H9 (cell line): ENCODE measurements at regions not wholly inside any gene's neighbourhood (a gene's known extent, or its start where the extent isn't known, plus 50 kb on each side); places are given as distances from the start of the nearest gene placed in this dataset.

Experiments
- DNase-seq: peaks from one replicate; pipeline ENCODE4 v3.0.0-alpha.2; 2017
- H2AFZ ChIP-seq: one replicate; pipeline ENCODE4 v1.6.1; 2013; ENCODE audit warnings: mild to moderate bottlenecking, low read length, control low read depth, moderate library complexity
- H2AK5ac ChIP-seq: 2 replicates; pipeline ENCODE4 v1.6.1; 2013; ENCODE audit warnings: low read length, control low read depth, mixed read lengths; ENCODE audit not compliant: insufficient read length
- H2BK120ac ChIP-seq: one replicate; pipeline ENCODE4 v1.6.1; 2013; ENCODE audit warnings: low read depth, mild to moderate bottlenecking, low read length, control low read depth, inconsistent platforms; ENCODE audit not compliant: poor library complexity, severe bottlenecking
- H2BK12ac ChIP-seq: 2 replicates; pipeline ENCODE4 v1.6.1; 2013; ENCODE audit warnings: low read length, control low read depth, mixed read lengths, low read depth; ENCODE audit not compliant: insufficient read length
- H2BK15ac ChIP-seq: 2 replicates; pipeline ENCODE4 v1.6.1; 2013; ENCODE audit warnings: low read depth, low read length, control low read depth
- H2BK20ac ChIP-seq: one replicate; pipeline ENCODE4 v1.6.1; 2013; ENCODE audit warnings: low read depth, mild to moderate bottlenecking, low read length, control low read depth, inconsistent platforms; ENCODE audit not compliant: poor library complexity, severe bottlenecking
- H2BK5ac ChIP-seq: 2 replicates; pipeline ENCODE4 v1.6.1; 2013; ENCODE audit warnings: low read length, control low read depth, mixed read lengths; ENCODE audit not compliant: insufficient read length
- H3K14ac ChIP-seq: 2 replicates; pipeline ENCODE4 v1.6.1; 2013; ENCODE audit warnings: low read length, control low read depth; ENCODE audit not compliant: insufficient read depth
- H3K18ac ChIP-seq: 2 replicates; pipeline ENCODE4 v1.6.1; 2013; ENCODE audit warnings: low read depth, mild to moderate bottlenecking, mixed read lengths, low read length, control low read depth; ENCODE audit not compliant: insufficient read length
- H3K23ac ChIP-seq: 2 replicates; pipeline ENCODE4 v1.6.1; 2013; ENCODE audit warnings: low read length, control low read depth, mixed read lengths, low read depth; ENCODE audit not compliant: insufficient read length
- H3K23me2 ChIP-seq: 2 replicates; pipeline ENCODE4 v1.6.1; 2013; ENCODE audit warnings: low read depth, mild to moderate bottlenecking, mixed read lengths, low read length, control low read depth; ENCODE audit not compliant: insufficient read length, poor library complexity, severe bottlenecking
- H3K27ac ChIP-seq: 2 replicates; pipeline ENCODE4 v1.5.1; 2013; ENCODE audit warnings: low read length, control low read depth, mixed read lengths, low read depth; ENCODE audit not compliant: insufficient read length
- H3K27me3 ChIP-seq: 2 replicates; pipeline ENCODE4 v1.6.1; 2013; ENCODE audit warnings: low read length, control low read depth, inconsistent platforms; ENCODE audit not compliant: insufficient read depth
- H3K4ac ChIP-seq: 2 replicates; pipeline ENCODE4 v1.6.1; 2013; ENCODE audit warnings: low read depth, mild to moderate bottlenecking, control low read depth, inconsistent platforms, low read length, moderate library complexity
- H3K4me1 ChIP-seq: 2 replicates; pipeline ENCODE4 v1.6.1; 2013; ENCODE audit warnings: low read length, control low read depth, inconsistent platforms; ENCODE audit not compliant: insufficient read depth
- H3K4me2 ChIP-seq: 2 replicates; pipeline ENCODE4 v1.6.1; 2013; ENCODE audit warnings: low read length, control low read depth, mixed read lengths; ENCODE audit not compliant: insufficient read length, insufficient read depth
- H3K56ac ChIP-seq: 2 replicates; pipeline ENCODE4 v1.6.1; 2013; ENCODE audit warnings: low read depth, mild to moderate bottlenecking, mixed read lengths, low read length, control low read depth; ENCODE audit not compliant: insufficient read length
- H3K79me1 ChIP-seq: 2 replicates; pipeline ENCODE4 v1.6.1; 2013; ENCODE audit warnings: low read depth, mild to moderate bottlenecking, moderate library complexity, low read length, control low read depth, inconsistent platforms; ENCODE audit not compliant: insufficient read depth, poor library complexity, severe bottlenecking
- H3K79me2 ChIP-seq: 2 replicates; pipeline ENCODE4 v1.6.1; 2013; ENCODE audit warnings: low read length, control low read depth, inconsistent platforms; ENCODE audit not compliant: insufficient read depth
- H3K9ac ChIP-seq: 2 replicates; pipeline ENCODE4 v1.6.1; 2013; ENCODE audit warnings: low read length, control low read depth, mixed read lengths; ENCODE audit not compliant: insufficient read length; ENCODE audit errors: extremely low read depth
- H3K9me3 ChIP-seq: one replicate; pipeline ENCODE4 v1.6.1; 2013; ENCODE audit warnings: low read depth, low read length, inconsistent platforms; ENCODE audit not compliant: control insufficient read depth
- H3T11ph ChIP-seq: one replicate; pipeline ENCODE4 v1.6.1; 2013; ENCODE audit warnings: mild to moderate bottlenecking, low read length, control low read depth, inconsistent platforms
- H4K20me1 ChIP-seq: one replicate; pipeline ENCODE4 v1.6.1; 2013; ENCODE audit not compliant: control insufficient read depth, insufficient read length, insufficient read depth
- H4K5ac ChIP-seq: 2 replicates; pipeline ENCODE4 v1.6.1; 2013; ENCODE audit warnings: low read depth, mild to moderate bottlenecking, mixed read lengths, low read length, control low read depth; ENCODE audit not compliant: insufficient read length
- H4K8ac ChIP-seq: replicated peaks from 2 replicates; pipeline ENCODE4 v1.6.1; 2013; ENCODE audit warnings: low read length, control low read depth, mixed read lengths, low read depth; ENCODE audit not compliant: insufficient read length
- H4K91ac ChIP-seq: 2 replicates; pipeline ENCODE4 v1.6.1; 2013; ENCODE audit warnings: low read depth, mild to moderate bottlenecking, moderate library complexity, mixed read lengths, low read length, control low read depth; ENCODE audit not compliant: insufficient read length
- H3K27ac Mint-ChIP-seq, 3 experiments: 2 replicates in 2 of 3; 3 replicates in 1 of 3; pipeline ENCODE4 v1.8.0; 2020 to 2021; ENCODE audit warnings: mixed read lengths in 3 of 3, mild to moderate bottlenecking in 1 of 3, moderate library complexity in 1 of 3
- H3K27me3 Mint-ChIP-seq: 2 replicates; pipeline ENCODE4 v1.8.0; 2021; ENCODE audit warnings: low read depth, mild to moderate bottlenecking, moderate library complexity, mixed read lengths
- H3K36me3 Mint-ChIP-seq, 3 experiments: 2 replicates in 2 of 3; 3 replicates in 1 of 3; pipeline ENCODE4 v1.8.0; 2020 to 2021; ENCODE audit warnings: low read depth in 3 of 3, mixed read lengths in 3 of 3; ENCODE audit not compliant: insufficient read depth in 1 of 3
- H3K4me1 Mint-ChIP-seq, 2 experiments: 2 replicates each; pipeline ENCODE4 v1.8.0; 2020; ENCODE audit warnings: mixed read lengths in 2 of 2
- H3K4me3 Mint-ChIP-seq, 2 experiments: 2 replicates in 1 of 2; 3 replicates in 1 of 2; pipeline ENCODE4 v1.8.0; 2020 to 2021; ENCODE audit warnings: mild to moderate bottlenecking in 2 of 2, mixed read lengths in 2 of 2, moderate library complexity in 1 of 2
- H3K9me3 Mint-ChIP-seq, 2 experiments: 2 replicates in 1 of 2; 3 replicates in 1 of 2; pipeline ENCODE4 v1.8.0; 2020; ENCODE audit warnings: mild to moderate bottlenecking in 2 of 2, mixed read lengths in 2 of 2, moderate library complexity in 1 of 2
- CTCF ChIP-seq: fragments of 200-600 bp; sonication (generic); conservative IDR thresholded peaks from 3 replicates; pipeline ENCODE4 v1.8.0; 2021; ENCODE audit warnings: antibody characterized with exemption, mild to moderate bottlenecking
- WGBS: extraction: QIAGEN DNeasy Blood & Tissue Kit; methylation state at CpG from one replicate; pipeline ENCODE4 v1.1.7; 2013; ENCODE audit warnings: missing lambda C conversion rate, low lambda C conversion rate, mixed read lengths; ENCODE audit not compliant: insufficient read length; ENCODE audit errors: extremely low coverage; 5-methylcytosine and 5-hydroxymethylcytosine counted together

GRCh38 chr5:154648706-154649105, 106.5 kb upstream of the LARP1 start:
- H2AK5ac ChIP-seq: no peak overlapping the region
- H3K9me3 ChIP-seq: no peaks in the 10 kb centered on the region
- H3K36me3 Mint-ChIP-seq: peaks cover 2 to 15% (median 4%) of the 10 kb centered on the region in 3 experiments; a peak in 5 of 7 replicates

More at GRCh38 chr5:154648706-154649105, 106.5 kb upstream of the LARP1 start:
- Histone ChIP-seq H4K20me1 (no peaks in the 10 kb centered on the region), H3K14ac (no peak overlapping the region), H3K4me1 (no peaks in the 10 kb centered on the region; the same call in 1 of the 2 replicates), H2BK5ac (no peak overlapping the region), H2BK20ac (no peak overlapping the region), H3K18ac (no peak overlapping the region), H3K79me1 (no peaks in the 10 kb centered on the region), H4K91ac (no peak overlapping the region), H3K23me2 (peaks cover 4% of the 10 kb centered on the region), H4K8ac (no peak overlapping the region), H3K4me2 (no peak overlapping the region), H3K27me3 (no peaks in the 10 kb centered on the region; the same call in 1 of the 2 replicates), H2BK15ac (no peak overlapping the region), H3K79me2 (no peaks in the 10 kb centered on the region), H2BK120ac (no peak overlapping the region), H3K4ac (no peak overlapping the region), H3K23ac (no peak overlapping the region), H4K5ac (no peak overlapping the region), H3K56ac (no peak overlapping the region), H3T11ph (no peak overlapping the region), H3K9ac (no peak overlapping the region), H2BK12ac (no peak overlapping the region), H3K27ac (no peak overlapping the region), H2AFZ (no peak overlapping the region)
- Mint-ChIP-seq H3K27ac (no peak overlapping the region), H3K27me3 (peaks cover 6% of the 10 kb centered on the region), H3K4me1 (peaks cover 6 to 19% of the 10 kb centered on the region in 2 experiments), H3K9me3 (peaks cover 8 to 14% of the 10 kb centered on the region in 2 experiments), H3K4me3 (peak overlapping the region in 1 of 2 experiments; percentile 28; a peak in 2 of 5 replicates)
- no CpG with 5 or more reads among the region's 9 CpGs for WGBS
- no peak for TF ChIP-seq CTCF
- no peak for DNase-seq
